NOMO-1 treated with dmso at 0.1 percent for 144 hours (cell line): ENCODE measurements at regions not wholly inside any gene's neighbourhood (a gene's known extent, or its start where the extent isn't known, plus 50 kb on each side); places are given as distances from the start of the nearest gene placed in this dataset.
"Not testable (repeated sequence)": the region's sequence is repeated elsewhere in the genome, so short reads cannot be mapped to it uniquely, and the experiment has no call there.

Source experiments
- DNase-seq: peaks from one replicate; lab custom pipeline; 2025; ENCODE audit not compliant: unreplicated experiment; lab: John Stamatoyannopoulos, UW

DNA sequence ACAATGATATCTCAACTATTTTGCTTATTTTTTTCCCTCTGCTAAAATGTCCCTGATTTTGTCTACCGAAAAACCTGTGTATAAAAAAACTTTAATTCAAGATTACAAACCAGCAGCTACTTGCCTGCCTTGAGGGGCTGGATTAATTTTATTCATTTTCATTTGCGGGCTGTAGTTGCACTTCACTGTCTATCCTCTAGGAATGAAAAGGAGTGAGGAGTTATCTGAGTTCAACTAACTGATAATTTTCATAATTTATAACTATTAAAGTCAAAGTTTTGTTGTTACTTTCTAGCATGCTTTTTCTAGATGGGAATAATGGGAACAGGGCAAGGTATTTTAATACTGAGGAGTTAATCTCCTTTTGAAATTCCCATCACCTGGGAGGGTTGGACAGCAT is 50.3 kb upstream of the AGTPBP1 start:
- not testable (repeated sequence) for DNase-seq

DNA sequence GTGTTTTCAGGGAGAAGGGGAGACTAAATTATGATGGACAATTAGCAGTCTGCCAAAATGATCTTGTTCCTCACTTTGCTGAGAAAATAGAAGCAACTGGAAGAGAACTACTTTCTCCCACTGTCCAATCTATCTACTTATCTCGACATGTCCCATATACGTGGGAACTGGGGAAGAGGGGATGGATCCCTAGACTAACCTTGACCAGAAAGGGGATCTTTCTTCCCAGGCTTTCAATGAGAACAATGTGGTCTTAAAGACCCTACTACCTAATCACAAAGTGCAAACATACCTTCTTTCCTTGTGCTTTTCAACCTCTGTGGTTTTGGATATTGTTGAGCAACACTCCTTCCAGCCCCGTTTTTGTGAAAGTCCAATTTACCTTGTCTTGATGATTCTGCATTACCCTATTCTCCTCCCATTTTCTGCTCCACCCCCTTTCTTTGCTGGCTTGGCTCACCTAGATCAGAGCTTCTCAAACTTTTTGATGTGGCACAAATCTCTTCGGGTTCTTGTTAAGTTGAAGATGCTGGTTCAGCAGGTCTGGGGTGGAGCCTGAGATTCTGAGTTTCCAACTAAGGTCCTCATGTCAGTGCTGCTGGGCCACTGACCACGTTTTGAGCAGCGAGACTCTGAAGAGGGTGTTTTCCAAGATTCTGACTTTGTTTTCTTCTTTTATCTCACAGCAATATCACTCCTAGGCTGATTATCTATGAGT is 61.4 kb upstream of the AGTPBP1 start:
- DNase-seq, result not testable (repeated sequence)

DNA sequence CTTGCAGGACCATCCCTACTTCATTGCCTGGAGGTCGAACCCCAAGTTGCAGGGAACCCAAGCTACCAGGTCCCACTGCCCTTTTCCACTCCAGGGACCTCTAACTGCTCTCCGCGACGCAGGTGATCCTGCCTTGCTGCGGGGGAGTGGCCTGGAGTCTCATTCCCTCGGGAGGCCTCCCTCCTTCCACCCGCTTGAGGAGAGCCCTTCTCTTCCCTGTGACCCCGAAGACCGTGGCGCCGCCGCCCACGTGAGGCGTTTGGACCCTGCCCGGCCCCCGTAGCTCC is 63.0 kb upstream of the AGTPBP1 start:
- DNase-seq, result not testable (repeated sequence)

DNA sequence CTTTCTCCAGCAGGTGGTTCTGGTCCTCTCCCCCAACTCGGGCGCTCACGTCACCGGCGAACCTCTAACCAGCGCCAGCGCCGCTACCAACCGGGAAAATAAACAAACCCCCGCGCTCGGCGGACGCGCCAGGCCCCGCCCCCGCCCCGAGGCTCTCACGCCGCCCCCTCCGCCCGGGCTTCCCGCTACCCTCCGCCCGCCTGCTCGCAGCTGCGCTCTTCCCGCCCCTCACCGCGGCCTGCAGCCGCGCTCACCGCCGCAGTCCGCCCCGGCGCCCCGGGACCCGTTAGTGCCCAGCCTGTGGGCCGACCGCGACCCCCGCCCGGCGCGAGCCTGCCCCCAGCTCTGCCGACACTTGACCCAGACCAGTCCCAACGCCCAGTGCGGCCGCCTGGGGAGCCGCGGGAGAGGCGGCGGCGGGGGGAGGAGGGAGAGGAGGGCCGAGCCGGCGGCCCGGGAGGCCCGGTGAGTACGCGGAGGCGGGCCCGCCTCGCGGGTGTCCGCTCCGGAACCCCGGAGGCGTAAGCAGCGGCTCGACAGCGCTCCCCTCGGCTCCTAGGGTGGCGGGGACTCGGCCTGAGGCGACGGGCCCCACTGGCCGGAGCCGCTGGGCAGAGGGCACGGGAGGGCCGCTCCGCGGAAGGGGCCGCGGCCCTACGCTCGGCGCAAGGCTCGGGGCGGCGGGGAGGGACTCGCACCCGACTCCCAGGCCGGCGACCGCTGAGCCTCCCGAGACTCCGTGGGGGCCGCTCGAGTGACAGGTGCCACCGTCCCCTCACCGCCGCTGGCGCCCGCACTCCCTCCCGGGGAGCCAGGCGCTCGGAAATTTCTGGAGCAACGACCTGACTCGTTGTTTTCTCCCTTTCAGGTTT is 63.6 kb upstream of the AGTPBP1 start:
- DNase-seq, result not testable (repeated sequence)

DNA sequence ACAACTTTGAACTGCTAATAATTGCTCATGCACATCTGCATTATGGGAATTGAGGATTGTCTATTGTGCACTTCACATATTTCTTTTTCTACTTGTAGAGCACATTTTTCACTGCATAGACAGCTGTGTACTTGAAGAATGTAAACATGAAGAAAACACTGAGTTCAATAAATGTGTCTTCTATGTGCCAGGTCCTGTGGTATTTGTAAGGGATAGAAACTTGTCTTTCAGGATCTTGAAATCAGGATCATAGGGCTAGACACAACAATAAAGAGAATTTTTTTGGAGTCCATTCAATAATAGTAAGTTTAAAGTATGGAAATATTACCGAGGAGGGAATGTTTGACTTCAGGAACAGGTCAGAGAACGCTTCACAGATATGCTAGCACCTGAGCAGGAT is 66.6 kb upstream of the AGTPBP1 start:
- not testable (repeated sequence) for DNase-seq

DNA sequence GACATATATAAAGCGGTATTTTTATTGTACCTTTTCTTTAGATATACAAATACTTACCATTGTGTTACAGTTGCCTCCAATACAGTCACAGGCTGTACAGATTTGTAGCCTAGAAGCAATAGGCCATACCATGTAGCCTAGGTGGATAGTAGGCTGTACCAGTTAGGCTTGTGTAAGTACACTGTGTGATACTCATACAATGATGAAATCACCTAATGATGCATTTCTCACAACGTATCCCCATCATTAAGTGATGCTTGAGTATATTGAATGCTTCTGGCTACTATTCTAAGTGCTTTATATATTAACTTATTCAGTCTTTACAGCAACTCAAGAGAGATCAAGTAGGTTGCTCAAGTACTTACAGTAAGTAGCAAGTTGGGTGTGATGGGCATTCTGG is 71.6 kb upstream of the AGTPBP1 start:
- DNase-seq, result not testable (repeated sequence)

DNA sequence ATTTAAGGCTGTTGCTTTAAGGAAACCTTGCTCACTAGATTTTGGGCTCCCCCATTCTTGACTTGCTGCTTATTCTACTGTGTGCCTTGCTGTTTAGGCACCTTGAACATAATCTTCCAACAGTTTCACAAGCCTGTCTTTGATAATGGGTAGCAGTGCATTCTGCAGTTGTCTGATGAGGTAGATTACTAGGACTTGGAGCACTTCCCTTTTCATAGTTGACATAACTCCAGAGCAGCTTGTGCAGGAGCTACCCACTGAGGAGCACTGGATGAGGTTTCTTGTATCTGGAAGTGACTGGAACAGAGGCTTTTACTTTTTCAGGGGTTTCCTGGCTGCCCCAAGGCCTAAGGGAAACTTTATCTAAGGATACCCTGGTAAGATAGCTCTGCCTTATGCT is 73.0 kb upstream of the AGTPBP1 start:
- DNase-seq, result not testable (repeated sequence)

DNA sequence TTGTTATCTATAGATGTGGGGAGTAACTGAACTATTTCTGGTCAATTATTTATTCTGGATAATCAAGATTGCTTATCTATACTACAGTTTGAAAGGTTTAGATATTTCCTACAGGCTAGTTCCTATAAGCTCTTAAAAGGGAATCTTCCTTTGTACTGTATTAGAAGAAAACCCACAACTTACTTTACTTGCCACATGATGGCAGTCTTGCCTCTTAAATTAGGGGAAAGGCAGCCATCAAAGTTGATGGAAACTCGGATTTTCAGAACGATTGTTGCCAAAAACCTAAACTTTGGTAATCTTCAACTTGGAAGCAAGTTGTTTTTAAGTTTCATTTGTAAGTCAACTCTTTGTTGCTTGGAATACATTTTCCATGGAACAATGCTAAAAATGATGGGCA is 77.2 kb upstream of the AGTPBP1 start:
- not testable (repeated sequence) for DNase-seq

DNA sequence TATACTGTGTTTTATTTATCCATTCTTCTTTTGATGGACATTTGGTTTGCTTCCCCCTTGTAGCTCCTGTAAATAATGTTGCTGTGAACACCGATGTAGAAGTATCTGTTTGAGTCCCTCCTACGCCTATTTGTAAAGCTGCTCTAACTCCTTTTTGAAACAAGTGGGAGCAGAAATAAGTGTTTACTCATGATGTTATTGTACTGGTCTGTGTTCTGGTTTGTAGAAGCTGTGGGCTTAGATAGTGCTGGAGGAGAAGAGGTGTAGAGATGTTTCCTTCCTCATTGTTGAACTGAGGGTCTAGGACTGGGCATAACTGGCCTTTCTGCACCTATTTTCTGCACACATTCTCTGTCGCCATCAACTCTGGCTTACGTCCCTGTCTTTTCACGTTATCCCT is 78.8 kb upstream of the AGTPBP1 start:
- not testable (repeated sequence) for DNase-seq

DNA sequence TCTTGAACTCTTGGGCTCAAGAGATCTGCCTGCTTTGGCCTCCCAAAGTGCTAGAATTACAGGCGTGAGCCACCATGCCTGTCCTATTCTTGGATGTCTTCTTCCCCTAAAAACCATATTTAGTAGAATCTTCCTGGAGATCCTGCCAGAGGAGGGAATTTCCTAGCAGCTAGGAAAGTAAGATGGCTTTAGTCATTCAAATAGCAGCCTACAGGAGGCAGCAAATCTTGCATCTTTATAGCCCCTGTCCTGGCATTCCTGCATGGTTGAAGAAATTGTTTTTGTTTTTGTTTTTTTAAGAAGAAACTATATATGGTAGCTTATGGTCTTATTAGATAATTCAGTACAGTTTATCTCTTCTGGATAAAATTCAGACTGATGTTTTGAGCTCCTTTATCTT is 83.2 kb upstream of the AGTPBP1 start:
- DNase-seq, result not testable (repeated sequence)

DNA sequence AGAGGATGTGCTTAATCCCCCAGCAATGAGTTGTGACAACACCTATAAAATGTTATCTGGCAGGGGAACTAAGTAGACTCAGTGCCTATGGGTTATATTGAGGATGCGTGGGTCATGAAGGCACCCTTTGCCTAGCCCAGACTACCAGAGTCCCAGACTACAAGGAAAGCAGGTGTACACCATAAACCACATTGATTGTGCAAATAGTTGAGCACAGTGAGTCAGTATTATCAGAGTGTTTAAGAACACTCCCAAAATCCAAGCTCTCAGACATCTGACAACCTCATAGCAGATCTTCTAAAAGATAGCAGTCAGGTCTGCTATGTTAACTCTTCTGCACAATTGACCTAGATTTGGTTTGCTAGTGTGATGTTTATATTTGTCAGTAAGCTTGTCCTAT is 92.8 kb upstream of the AGTPBP1 start:
- not testable (repeated sequence) for DNase-seq

DNA sequence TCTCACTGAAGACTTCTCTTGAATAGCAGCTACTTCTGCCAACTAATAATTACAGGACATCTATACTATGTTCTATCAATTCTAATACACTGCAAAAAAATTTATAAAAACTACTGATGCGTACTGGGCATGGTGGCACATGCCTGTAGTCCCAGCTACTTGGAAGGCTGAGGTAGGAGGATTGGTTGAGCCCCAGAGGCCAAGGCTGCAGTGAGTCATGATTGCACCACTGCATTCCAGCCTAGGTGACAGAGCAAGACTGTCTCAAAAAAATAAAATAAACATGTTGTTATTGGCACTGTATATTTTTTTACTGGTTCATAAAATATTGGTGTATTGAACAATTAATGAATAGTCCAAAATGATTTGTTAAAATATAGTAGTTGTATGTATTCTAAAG is 97.0 kb upstream of the NAA35 start:
- DNase-seq, result not testable (repeated sequence)

DNA sequence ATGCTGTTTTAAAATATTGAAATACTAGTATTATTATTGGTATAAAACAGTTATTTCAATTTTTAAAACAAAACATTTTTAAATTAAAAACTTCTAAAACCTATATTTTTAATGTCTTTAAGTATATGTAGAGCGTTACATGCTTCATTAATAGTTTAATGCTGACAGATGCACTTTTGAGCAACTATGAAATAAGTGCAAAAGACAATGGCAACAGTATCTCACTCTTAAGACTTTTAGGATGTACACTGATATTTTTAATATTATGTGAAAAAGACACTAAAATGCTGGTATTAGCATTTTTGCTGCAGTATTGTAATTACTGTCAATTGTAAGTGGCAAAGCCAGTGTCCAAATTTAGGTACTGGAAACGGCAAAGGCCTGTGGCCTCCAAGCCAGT is 93.2 kb upstream of the NAA35 start:
- DNase-seq, result not testable (repeated sequence)

DNA sequence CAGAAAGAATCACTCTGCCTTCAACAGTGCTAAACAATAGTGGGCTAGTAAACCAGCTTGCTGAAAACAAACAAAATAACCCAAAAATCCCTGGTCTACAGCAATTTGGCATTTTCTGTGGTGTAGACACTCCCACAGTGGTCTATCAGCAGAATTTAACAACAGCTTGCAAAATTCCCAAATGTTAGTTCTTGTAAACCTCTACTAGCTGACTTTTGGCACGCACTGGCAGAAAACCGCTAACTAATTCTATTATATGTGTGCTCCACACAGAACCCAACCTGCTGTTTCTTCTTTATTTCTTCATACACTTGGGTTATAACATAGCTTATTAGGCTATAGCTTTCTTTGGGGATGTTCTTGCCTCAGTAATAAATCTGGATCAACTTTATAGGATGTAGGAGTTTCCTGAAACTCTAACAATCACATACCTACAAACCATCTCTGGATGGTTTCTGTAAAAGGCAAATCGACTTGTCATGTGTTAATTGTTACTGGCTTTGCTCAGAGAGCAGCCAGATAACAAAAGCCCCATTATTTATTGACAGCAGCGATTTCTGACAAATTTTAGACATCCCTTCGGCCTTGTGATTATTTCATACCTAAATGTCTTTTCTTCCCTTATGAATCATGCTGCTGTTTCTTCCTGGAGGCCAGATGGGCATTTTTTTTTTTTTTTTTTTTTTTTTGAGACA is 82.7 kb upstream of the NAA35 start:
- DNase-seq, result no peak

DNA sequence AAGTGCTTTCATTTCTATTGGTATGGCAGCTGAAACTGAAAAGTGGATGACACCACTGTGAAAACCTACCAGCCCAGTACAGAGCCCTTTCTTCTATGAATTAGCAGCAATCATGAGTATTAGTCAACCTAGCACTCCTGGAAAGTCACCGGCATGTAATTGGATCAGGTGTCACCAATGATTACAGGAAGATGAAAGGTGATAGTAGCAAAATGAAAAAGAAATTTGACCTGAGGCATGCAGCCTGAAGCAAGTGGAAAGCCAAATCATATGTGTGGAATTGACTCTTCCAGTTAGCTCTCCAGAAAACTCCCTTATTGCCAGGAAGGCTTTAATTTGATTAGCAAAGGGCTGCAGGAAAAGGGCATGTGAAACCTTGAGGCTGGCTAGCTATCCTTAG is 81.2 kb upstream of the NAA35 start:
- DNase-seq, result no peak

DNA sequence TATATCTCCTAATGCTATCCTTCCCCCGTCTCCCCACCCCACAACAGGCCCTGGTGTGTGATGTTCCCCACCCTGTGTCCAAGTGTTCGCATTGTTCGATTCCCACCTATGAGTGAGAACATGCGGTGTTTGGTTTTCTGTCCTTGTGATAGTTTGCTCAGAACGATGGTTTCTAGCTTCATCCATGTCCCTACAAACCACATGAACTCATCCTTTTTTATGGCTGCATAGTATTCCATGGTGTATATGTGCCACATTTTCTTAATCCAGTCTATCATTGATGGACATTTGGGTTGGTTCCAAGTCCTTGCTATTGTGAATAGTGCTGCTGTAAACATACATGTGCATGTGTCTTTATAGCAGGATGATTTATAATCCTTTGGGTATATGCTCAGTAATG is 79.1 kb upstream of the NAA35 start:
- not testable (repeated sequence) for DNase-seq

DNA sequence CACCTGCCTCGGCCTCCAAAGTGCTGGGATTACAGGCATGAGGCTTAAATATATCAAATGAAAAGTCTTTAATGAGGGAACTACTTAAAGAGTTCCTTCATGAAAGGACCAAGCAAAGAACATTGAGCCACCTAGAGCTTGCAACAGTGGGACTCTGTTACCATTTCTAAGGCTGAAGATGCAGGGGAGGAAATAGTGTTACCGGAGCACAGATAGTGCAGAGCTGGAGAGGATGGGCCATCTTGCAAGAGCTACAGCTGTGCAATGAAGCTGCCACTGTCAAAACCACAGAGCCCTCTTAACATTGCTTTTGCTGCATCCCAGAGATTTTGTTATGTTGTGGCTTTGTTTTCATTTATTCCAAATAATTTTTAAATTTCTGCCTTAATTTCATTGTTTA is 77.1 kb upstream of the NAA35 start:
- DNase-seq, result no peak

DNA sequence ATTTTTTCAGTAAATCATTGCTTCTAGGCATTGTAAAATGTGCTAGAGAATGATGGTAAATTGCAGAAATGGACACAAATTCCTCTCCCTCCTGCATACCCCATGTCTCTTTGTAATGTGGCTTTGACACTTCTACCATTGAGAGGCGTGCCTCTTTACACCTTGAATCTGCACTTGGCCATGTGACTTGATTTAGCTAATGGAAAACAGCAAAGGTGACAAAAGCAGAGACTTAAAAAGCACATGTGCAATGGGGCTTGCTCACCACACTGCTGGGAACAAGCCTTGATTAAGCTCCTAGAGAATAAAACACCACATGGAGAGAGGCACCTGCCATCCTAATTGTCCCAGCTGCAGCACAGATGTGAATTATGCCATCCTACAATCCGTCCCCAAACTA is 69.9 kb upstream of the NAA35 start:
- DNase-seq, result no peak

DNA sequence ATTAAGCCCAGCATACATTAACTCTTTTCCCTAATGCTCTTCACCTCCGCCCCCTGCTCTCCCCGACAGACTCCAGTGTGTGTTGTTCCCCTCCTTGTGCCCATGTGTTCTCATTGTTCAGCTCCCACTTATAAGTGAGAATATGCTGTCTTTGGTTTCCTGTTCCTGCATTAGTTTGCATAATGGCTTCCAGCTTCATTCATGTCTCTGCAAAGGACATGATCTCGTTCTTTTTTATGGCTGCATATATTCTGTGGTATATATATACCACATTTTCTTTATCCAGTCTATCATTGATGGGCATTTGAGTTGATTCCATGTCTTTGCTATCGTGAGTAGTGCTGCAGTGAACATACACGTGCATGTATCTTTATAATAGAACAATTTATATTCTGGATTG is 69.3 kb upstream of the NAA35 start:
- not testable (repeated sequence) for DNase-seq

DNA sequence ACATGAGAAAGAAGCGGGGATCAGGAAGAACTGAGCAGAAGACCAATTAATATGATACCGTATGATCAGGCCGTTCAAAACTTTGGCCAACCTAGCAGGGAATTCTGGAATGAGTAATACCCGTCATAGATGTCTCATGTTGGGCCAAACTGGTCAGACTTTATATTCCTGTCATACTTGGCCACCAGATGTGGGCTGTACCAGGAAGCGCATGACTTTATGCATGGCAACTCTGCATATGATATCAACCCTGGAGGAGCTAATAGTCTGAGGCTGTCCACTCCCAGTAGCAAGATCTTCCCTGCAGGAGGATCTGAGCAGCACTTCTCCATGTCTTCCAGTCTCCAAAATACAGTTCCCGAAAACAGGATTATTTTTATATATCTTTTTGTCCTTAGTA is 68.5 kb upstream of the NAA35 start:
- DNase-seq, result no peak

DNA sequence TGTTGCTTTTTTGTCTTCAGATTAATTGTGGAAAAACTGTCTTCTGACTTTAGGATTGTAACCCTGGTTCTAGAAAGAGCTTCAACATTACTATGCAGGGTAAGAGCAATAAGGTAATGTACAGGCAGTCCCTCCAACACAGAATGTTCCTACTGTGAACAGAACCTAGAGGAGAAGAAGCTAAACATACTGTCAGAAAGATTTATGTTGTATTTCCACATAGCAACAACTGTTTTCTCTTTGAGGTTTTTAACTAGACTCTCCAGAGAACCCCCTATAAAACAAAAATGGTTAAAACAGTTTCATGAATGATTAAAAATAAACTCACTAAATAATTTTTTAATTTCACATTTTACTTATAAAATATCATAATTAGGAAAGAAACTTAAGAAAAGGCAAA is 64.3 kb upstream of the NAA35 start:
- DNase-seq, result no peak
